ENCODE measurements at regions not wholly inside any gene's neighbourhood (a gene's known extent, or its start where the extent isn't known, plus 50 kb on each side); places are given as distances from the start of the nearest gene placed in this dataset.

DNA sequence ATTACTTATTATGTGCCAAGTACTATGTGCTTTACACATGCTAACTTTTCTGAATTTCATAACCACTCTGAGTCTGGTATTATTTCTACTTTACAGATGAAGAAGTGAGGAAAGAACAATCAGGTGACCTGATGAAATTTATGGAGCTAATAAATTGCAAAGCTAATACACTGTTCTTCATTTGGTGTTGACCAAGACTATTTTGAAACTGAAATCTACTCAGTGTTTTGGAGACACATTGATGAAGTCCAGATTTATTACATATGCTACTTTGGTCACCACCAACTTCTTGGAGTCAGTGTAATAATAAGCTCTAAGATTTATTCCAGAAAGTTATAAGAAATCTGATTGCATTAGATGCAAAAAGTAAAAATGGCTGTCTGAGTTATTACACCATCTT, 637.9 kb downstream of the FAT4 start:
- TF ChIP-seq, protein P1, sequence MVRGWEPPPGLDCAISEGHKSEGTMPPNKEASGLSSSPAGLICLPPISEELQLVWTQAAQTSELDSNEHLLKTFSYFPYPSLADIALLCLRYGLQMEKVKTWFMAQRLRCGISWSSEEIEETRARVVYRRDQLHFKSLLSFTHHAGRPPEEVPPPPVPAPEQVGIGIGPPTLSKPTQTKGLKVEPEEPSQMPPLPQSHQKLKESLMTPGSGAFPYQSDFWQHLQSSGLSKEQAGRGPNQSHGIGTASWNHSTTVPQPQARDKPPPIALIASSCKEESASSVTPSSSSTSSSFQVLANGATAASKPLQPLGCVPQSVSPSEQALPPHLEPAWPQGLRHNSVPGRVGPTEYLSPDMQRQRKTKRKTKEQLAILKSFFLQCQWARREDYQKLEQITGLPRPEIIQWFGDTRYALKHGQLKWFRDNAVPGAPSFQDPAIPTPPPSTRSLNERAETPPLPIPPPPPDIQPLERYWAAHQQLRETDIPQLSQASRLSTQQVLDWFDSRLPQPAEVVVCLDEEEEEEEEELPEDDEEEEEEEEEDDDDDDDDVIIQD (CRISPR knock-in tag; IDR thresholded peaks at IDR 0.05; ENCODE audit: low read depth), result no peak
- TF ChIP-seq MBNL3 (CRISPR knock-in tag; conservative IDR thresholded peaks at IDR 0.05) (no peak), POLR2G (IDR thresholded peaks at IDR 0.05; ENCODE audit: low read depth, low read length) (no peak), ZNF607 (CRISPR knock-in tag; IDR thresholded peaks at IDR 0.05; ENCODE audit: borderline replicate concordance) (no peak), SSRP1 (CRISPR knock-in tag; IDR thresholded peaks at IDR 0.05) (no peak), CHD2 (IDR thresholded peaks at IDR 0.05; ENCODE audit: low read depth, low read length) (no peak)
- TF ChIP-seq, protein P2, sequence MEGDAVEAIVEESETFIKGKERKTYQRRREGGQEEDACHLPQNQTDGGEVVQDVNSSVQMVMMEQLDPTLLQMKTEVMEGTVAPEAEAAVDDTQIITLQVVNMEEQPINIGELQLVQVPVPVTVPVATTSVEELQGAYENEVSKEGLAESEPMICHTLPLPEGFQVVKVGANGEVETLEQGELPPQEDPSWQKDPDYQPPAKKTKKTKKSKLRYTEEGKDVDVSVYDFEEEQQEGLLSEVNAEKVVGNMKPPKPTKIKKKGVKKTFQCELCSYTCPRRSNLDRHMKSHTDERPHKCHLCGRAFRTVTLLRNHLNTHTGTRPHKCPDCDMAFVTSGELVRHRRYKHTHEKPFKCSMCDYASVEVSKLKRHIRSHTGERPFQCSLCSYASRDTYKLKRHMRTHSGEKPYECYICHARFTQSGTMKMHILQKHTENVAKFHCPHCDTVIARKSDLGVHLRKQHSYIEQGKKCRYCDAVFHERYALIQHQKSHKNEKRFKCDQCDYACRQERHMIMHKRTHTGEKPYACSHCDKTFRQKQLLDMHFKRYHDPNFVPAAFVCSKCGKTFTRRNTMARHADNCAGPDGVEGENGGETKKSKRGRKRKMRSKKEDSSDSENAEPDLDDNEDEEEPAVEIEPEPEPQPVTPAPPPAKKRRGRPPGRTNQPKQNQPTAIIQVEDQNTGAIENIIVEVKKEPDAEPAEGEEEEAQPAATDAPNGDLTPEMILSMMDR (CRISPR knock-in tag; IDR thresholded peaks at IDR 0.05), result no peak
- TF ChIP-seq, protein P3, sequence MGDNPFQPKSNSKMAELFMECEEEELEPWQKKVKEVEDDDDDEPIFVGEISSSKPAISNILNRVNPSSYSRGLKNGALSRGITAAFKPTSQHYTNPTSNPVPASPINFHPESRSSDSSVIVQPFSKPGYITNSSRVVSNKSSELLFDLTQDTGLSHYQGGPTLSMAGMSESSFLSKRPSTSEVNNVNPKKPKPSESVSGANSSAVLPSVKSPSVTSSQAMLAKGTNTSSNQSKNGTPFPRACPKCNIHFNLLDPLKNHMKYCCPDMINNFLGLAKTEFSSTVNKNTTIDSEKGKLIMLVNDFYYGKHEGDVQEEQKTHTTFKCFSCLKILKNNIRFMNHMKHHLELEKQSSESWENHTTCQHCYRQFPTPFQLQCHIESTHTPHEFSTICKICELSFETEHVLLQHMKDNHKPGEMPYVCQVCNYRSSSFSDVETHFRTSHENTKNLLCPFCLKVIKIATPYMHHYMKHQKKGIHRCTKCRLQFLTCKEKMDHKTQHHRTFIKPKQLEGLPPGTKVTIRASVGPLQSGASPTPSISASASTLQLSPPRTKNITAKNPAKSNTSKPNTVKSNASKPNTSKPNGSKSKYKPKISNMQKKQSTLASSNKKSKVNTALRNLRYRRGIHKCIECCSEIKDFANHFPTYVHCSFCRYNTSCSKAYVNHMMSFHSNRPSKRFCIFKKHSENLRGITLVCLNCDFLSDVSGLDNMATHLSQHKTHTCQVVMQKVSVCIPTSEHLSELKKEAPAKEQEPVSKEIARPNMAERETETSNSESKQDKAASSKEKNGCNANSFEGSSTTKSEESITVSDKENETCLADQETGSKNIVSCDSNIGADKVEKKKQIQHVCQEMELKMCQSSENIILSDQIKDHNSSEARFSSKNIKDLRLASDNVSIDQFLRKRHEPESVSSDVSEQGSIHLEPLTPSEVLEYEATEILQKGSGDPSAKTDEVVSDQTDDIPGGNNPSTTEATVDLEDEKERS (CRISPR knock-in tag; IDR thresholded peaks at IDR 0.05), result no peak
- TF ChIP-seq, protein P4, sequence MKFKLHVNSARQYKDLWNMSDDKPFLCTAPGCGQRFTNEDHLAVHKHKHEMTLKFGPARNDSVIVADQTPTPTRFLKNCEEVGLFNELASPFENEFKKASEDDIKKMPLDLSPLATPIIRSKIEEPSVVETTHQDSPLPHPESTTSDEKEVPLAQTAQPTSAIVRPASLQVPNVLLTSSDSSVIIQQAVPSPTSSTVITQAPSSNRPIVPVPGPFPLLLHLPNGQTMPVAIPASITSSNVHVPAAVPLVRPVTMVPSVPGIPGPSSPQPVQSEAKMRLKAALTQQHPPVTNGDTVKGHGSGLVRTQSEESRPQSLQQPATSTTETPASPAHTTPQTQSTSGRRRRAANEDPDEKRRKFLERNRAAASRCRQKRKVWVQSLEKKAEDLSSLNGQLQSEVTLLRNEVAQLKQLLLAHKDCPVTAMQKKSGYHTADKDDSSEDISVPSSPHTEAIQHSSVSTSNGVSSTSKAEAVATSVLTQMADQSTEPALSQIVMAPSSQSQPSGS (CRISPR knock-in tag; IDR thresholded peaks at IDR 0.05), result no peak
